GM12891 (cell line): ENCODE measurements at regions not wholly inside any gene's neighbourhood (a gene's known extent, or its start where the extent isn't known, plus 50 kb on each side); places are given as distances from the start of the nearest gene placed in this dataset.

Source experiments
- PAX5 ChIP-seq: IDR thresholded peaks from 2 replicates; pipeline ENCODE4 v1.6.1; 2011; ENCODE audit warnings: low read length, moderate library complexity, mild to moderate bottlenecking; ENCODE audit not compliant: insufficient read depth, severe bottlenecking
- POLR2A ChIP-seq: IDR thresholded peaks from 2 replicates; pipeline ENCODE4 v1.6.1; 2011; ENCODE audit warnings: low read depth, low read length, control low read depth
- POLR2AphosphoS5 ChIP-seq: IDR thresholded peaks from 2 replicates; pipeline ENCODE4 v1.6.1; 2011; ENCODE audit warnings: low read depth, low read length, control low read depth
- POU2F2 ChIP-seq: IDR thresholded peaks from 2 replicates; pipeline ENCODE4 v1.6.1; 2011; ENCODE audit warnings: low read depth, mild to moderate bottlenecking, control low read depth, low read length, moderate library complexity
- SPI1 ChIP-seq: IDR thresholded peaks from 2 replicates; pipeline ENCODE4 v1.6.1; 2011; ENCODE audit warnings: low read depth, low read length, control low read depth
- TAF1 ChIP-seq: IDR thresholded peaks from 2 replicates; pipeline ENCODE4 v1.6.1; 2011; ENCODE audit warnings: low read depth, low read length, control low read depth

DNA sequence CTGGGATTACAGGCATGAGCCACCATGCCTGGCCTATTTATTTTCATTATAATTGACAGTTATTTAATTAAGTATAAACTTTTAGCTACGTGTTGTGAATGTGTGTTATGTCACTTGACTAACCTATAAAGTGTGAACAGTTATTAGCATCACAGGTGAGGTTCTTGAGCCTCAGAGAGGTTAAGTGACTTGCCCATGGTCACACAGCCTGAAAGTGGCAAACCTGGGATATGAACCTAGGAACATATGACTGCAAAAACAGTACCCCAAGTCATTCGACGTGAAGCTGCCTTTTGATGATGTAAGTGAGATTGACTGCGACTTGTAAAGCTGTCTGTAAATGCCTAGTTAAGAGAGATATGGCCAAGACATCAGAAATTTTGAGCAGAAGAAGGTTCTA lies 77.9 kb upstream of the SALL4 start:
- TF ChIP-seq POLR2A (no peak), POLR2AphosphoS5 (no peak), TAF1 (no peak), SPI1 (no peak), POU2F2 (no peak), PAX5 (no peak)
